Heart right ventricle (tissue), 16 donors: ENCODE measurements at regions not wholly inside any gene's neighbourhood (a gene's known extent, or its start where the extent isn't known, plus 50 kb on each side); places are given as distances from the start of the nearest gene placed in this dataset.

Experiments
- ATAC-seq, 8 donors: fragments of 200-7000 bp; cut with Tn5 transposase; one replicate each; pipeline ENCODE4 v1.9.1; 2020; ENCODE audit warnings: mild to moderate bottlenecking in 8 of 8, moderate library complexity in 8 of 8, moderate number of reproducible peaks in 1 of 8
- DNase-seq, 2 donors: peaks; one replicate each; pipeline ENCODE4 v3.0.0-alpha.2; 2020
- H3K27ac ChIP-seq, 10 donors: fragments of 200-600 bp; sonication (generic) in 2 of 10; one replicate each; pipeline versions ENCODE4 v1.5.0 to v1.8.0; 2020 to 2022; ENCODE audit warnings: mild to moderate bottlenecking in 3 of 10
- H3K27me3 ChIP-seq, 7 donors: fragments of 200-600 bp; one replicate each; pipeline ENCODE4 v1.8.0; 2021 to 2022; ENCODE audit warnings: mild to moderate bottlenecking in 2 of 7
- H3K36me3 ChIP-seq, 9 donors: fragments of 200-600 bp; sonication (generic) in 1 of 9; one replicate each; pipeline versions ENCODE4 v1.5.0 to v1.8.0; 2020 to 2022; ENCODE audit warnings: mild to moderate bottlenecking in 2 of 9
- H3K4me1 ChIP-seq, 9 donors: fragments of 200-600 bp; sonication (generic) in 1 of 9; one replicate each; pipeline versions ENCODE4 v1.5.0 to v1.8.0; 2020 to 2022; ENCODE audit warnings: mild to moderate bottlenecking in 4 of 9
- H3K4me3 ChIP-seq, 10 donors: fragments of 200-600 bp; sonication (generic) in 2 of 10; one replicate each; pipeline versions ENCODE4 v1.5.0 to v1.8.0; 2020 to 2022; ENCODE audit warnings: mild to moderate bottlenecking in 7 of 10, moderate library complexity in 2 of 10
- H3K9me3 ChIP-seq, 11 donors: fragments of 200-600 bp in 10 of 11; sonication (generic) in 2 of 11; one replicate each; pipeline versions ENCODE4 v1.5.0 to v1.8.0; 2013 to 2022; ENCODE audit warnings: mild to moderate bottlenecking in 2 of 11, control low read depth in 1 of 11, moderate library complexity in 1 of 11
- WGBS, 2 donors: extraction: QIAGEN DNeasy Blood & Tissue Kit; methylation state at CpG; one replicate each; pipeline ENCODE4 v1.1.7; 2013; ENCODE audit warnings: inconsistent platforms in 1 of 2; 5-methylcytosine and 5-hydroxymethylcytosine counted together
- intact Hi-C, 10 donors: fragments of 100-400 bp; cut with DNase I; formaldehyde crosslinking; loops; one replicate each; pipeline versions ENCODE4 v1.11.1 to v1.14.2; 2022
- TF ChIP-seq, protein P1 (sequence below), 9 donors: fragments of 200-600 bp; sonication (generic) in 2 of 9; IDR thresholded peaks; one replicate each; pipeline versions ENCODE4 v1.5.0 to v1.8.0; 2021 to 2022; ENCODE audit warnings: antibody characterized with exemption in 9 of 9, mild to moderate bottlenecking in 5 of 9, moderate library complexity in 1 of 9
- donor health status: Arrhythmogenic right ventricular cardiomyopathy.
- donor health status: ischemic (EF 13 %, LVEDD 7.1; RV severe dilation, severe dysfunction).
- donor health status: healthy with polysubstance abuse.
- donor health status: DM: no; HTN: yes; CAD: no.
- donor health status: DM: no; HTN: no; CAD: no.
- donor health status: ischemic (EF 25% LVEDD 6.9; RV normal size, moderate dysfunction).
- donor health status: ischemic (EF 25% LVEDD 5.7; RV mildly dilated, moderate dysfunction).
- donor health status: healthy.
- donor health status: DM: yes; HTN: yes; CAD: no.
- donor health status: Ischemic cardiomyopathy.
- donor health status: ischemic (EF 35%, LVEDD 5.7; RV mildly dilated, moderate dysfunction).
- donor health status: nonischemic (EF 11% LVEDD 7.7; RV severe dilation, severe dysfunction).
- donor health status: DM: yes; HTN: yes; CAD: no.
- donor health status: PGD.
- donor health status: ischemic (EF 29% LVEDD 5.4; RV normal size, mild dysfunction).
- donor health status: nonischemic (EF 23%, LVEDD 6.1; RV moderate dilation, normal function).

DNA sequence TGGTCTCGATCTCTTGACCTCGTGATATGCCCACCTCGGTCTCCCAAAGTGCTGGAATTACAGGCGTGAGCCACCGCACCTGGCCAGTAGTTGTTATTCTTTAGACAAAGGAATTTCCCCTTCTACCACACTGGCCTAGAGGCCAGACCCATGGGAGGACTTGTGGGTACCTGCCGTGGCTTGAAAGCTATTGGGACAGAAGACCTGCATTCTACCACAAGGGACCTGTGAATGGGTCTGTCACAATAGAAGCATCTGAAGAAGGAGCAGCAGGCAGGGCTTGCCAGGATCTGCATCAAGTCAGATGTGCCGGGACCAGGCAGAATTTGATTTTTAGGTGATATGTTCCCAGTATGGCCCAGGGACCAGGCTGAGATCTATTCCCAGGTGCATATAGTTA lies 356.9 kb downstream of the FGFR2 start:
- ATAC-seq (no peak), DNase-seq (no peak)
- Histone ChIP-seq H3K36me3 (no peaks in the 10 kb centered on the region), H3K27me3 (peaks cover 0 to 6% (median 0%) of the 10 kb centered on the region in 7 donors), H3K4me1 (no peaks in the 10 kb centered on the region), H3K9me3 (peaks cover 0 to 16% (median 7%) of the 10 kb centered on the region in 11 donors), H3K4me3 (no peak overlapping the region), H3K27ac (no peak overlapping the region)
- TF ChIP-seq, protein P1, sequence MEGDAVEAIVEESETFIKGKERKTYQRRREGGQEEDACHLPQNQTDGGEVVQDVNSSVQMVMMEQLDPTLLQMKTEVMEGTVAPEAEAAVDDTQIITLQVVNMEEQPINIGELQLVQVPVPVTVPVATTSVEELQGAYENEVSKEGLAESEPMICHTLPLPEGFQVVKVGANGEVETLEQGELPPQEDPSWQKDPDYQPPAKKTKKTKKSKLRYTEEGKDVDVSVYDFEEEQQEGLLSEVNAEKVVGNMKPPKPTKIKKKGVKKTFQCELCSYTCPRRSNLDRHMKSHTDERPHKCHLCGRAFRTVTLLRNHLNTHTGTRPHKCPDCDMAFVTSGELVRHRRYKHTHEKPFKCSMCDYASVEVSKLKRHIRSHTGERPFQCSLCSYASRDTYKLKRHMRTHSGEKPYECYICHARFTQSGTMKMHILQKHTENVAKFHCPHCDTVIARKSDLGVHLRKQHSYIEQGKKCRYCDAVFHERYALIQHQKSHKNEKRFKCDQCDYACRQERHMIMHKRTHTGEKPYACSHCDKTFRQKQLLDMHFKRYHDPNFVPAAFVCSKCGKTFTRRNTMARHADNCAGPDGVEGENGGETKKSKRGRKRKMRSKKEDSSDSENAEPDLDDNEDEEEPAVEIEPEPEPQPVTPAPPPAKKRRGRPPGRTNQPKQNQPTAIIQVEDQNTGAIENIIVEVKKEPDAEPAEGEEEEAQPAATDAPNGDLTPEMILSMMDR (IDR thresholded peaks at IDR 0.05): no peak
- intact Hi-C loops: no loop called here
- 87 to 89% methylated on average over 7 of the region's 7 CpGs for WGBS, 2 donors

DNA sequence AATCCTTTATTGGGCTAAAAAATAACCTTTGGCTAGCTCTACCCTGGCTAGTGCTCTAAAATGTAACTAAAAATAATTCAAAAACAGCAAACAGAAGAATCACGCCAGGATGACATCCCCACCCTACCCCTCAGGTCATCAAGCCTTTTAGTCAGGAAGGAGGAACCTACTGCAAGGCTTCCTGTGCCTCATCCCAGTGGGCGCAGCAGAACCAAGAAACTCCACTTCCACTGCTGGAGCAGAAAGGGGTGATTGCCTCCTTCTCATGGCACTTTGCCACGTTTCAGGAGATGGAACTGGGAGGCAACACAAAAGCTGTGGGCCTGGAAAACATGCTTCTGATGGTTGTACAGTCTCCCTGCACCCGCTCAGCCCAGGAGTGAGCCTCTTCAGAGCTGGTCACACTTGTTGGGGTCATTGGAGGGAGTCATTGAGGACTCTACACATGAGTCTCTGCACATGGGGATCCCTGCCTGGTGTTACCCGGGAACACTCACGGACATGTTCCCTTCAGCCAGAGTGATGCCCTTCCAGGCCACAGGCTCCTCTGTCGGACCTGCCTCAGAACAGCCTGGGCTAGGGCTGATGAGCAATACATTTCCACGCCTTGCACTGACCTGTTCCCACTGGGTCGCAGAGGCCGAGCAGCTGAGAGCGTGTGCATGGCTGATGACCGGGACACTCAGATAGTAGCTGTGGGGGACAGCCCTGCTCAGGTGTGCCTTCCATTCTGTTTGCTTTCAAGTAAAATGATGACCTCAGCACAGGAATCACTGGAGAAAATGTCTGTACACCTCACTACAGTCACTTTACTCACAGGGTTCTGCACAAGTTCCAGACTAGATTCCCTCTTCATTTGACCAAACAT lies 355.3 kb downstream of the FGFR2 start:
- no peak for ATAC-seq
- peaks cover 0 to under 1% (median 0%) of the 10 kb centered on the region in 11 donors for H3K9me3 ChIP-seq
- no peak overlapping the region for H3K4me3 ChIP-seq
- no peak overlapping the region for H3K27ac ChIP-seq
- intact Hi-C loops: no loop called here
- H3K36me3 ChIP-seq: no peaks in the 10 kb centered on the region
- H3K4me1 ChIP-seq: no peaks in the 10 kb centered on the region
- TF ChIP-seq, protein P1 (IDR thresholded peaks at IDR 0.05): no peak
- no peak for DNase-seq
- 80 to 82% methylated on average over 12 of the region's 12 CpGs for WGBS, 2 donors
- peaks cover 0 to 6% (median 0%) of the 10 kb centered on the region in 7 donors for H3K27me3 ChIP-seq

DNA sequence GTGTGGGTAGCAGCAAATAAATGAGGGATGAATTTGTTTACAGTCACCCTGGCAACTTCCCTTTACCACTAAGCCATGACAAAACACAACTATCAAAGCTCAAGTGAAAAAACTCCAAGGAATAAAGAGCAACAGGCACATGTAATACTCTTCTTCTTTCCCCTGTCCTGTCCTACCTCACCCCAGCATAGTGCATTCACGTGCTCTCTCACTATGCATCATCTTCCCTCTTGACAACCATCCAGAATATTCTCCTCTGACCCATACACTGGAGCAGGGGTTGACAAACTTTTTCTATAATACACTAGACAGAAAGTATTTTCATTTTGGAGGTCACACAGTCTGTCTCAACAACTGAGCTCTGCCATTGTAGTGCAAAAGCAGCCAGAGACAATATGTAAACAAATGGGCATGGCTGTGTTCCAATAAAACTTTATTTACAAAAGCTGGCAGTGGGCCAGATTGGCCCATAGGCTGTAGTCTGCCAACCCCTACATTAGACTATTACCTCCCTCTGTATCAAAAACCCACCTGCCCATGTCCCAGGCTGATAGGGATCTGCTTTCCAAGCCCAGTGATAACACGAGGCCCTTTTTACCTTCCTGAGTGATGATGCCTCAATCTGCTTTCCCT lies 354.5 kb downstream of the FGFR2 start:
- Histone ChIP-seq H3K36me3 (no peaks in the 10 kb centered on the region), H3K27me3 (peaks cover 0 to 6% (median 0%) of the 10 kb centered on the region in 7 donors), H3K9me3 (no peaks in the 10 kb centered on the region), H3K4me3 (no peak overlapping the region), H3K4me1 (no peaks in the 10 kb centered on the region), H3K27ac (no peak overlapping the region)
- TF ChIP-seq, protein P1 (IDR thresholded peaks at IDR 0.05): no peak
- intact Hi-C loops: no loop called here
- WGBS, 2 donors: 59 to 68% methylated on average over 2 of the region's 2 CpGs
- no peak for ATAC-seq
- DNase-seq: no peak

DNA sequence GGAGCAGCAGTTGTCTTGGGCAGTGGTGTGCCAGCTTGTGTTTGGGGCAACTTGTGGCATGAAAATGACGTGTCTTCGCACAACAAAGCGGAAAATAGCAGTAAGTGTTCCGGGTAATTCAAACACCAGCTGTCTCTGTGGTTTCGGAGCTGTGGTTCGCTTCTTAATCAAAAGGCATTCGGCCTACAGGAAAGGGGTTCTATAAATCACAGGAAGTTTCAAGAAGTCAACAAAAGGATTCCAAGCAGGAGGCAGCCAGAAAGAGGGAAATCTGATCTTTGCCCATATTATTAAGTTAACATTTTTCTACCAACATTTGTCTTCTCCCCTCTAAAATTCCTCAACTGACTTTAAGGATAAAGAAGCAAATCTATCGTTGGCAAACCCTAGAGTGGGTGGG lies 353.4 kb downstream of the FGFR2 start:
- no peaks in the 10 kb centered on the region for H3K36me3 ChIP-seq
- peaks cover 0 to 6% (median 0%) of the 10 kb centered on the region in 7 donors for H3K27me3 ChIP-seq
- H3K4me1 ChIP-seq: no peaks in the 10 kb centered on the region
- intact Hi-C loops: no loop called here
- TF ChIP-seq, protein P1 (IDR thresholded peaks at IDR 0.05): no peak
- DNase-seq: no peak
- no peak for ATAC-seq
- H3K27ac ChIP-seq: no peak overlapping the region
- H3K9me3 ChIP-seq: no peaks in the 10 kb centered on the region
- no peak overlapping the region for H3K4me3 ChIP-seq
- 63 to 64% methylated on average over 8 of the region's 8 CpGs for WGBS, 2 donors
